ENCODE measurements at regions not wholly inside any gene's neighbourhood (a gene's known extent, or its start where the extent isn't known, plus 50 kb on each side); places are given as distances from the start of the nearest gene placed in this dataset.

GRCh38 chr6:44062771-44063560, 64.3 kb downstream of the MRPL14 start:
- no peak overlapping the region for H3K4me3 ChIP-seq
- H3K9me3 ChIP-seq (replicated peaks), result no peaks in the 10 kb centered on the region
- peaks cover 9% of the 10 kb centered on the region for H3K4me1 ChIP-seq
- no peak overlapping the region for H3K27ac ChIP-seq
- H3K36me3 ChIP-seq, result no peaks in the 10 kb centered on the region
- peak; percentile 37 to 48 for DNase-seq
- no peaks in the 10 kb centered on the region for H3K27me3 ChIP-seq

- no peak overlapping the region for H3K27ac ChIP-seq
- H3K4me1 ChIP-seq, result peaks cover 9% of the 10 kb centered on the region
- H3K27me3 ChIP-seq, result no peaks in the 10 kb centered on the region
- DNase-seq, result no peak
- H3K36me3 ChIP-seq, result no peaks in the 10 kb centered on the region
- no peaks in the 10 kb centered on the region for H3K9me3 ChIP-seq (replicated peaks)
- H3K4me3 ChIP-seq, result no peak overlapping the region
These were observed 65.0 kb downstream of the MRPL14 start for GRCh38 chr6:44062105-44062770.

- no peak for DNase-seq
- Histone ChIP-seq H3K9me3 (replicated peaks) (no peaks in the 10 kb centered on the region), H3K4me3 (no peak overlapping the region), H3K27me3 (no peaks in the 10 kb centered on the region), H3K36me3 (no peaks in the 10 kb centered on the region), H3K4me1 (peaks cover 9% of the 10 kb centered on the region), H3K27ac (no peak overlapping the region)
These were observed 65.7 kb downstream of the MRPL14 start for GRCh38 chr6:44061375-44062104.

DNA sequence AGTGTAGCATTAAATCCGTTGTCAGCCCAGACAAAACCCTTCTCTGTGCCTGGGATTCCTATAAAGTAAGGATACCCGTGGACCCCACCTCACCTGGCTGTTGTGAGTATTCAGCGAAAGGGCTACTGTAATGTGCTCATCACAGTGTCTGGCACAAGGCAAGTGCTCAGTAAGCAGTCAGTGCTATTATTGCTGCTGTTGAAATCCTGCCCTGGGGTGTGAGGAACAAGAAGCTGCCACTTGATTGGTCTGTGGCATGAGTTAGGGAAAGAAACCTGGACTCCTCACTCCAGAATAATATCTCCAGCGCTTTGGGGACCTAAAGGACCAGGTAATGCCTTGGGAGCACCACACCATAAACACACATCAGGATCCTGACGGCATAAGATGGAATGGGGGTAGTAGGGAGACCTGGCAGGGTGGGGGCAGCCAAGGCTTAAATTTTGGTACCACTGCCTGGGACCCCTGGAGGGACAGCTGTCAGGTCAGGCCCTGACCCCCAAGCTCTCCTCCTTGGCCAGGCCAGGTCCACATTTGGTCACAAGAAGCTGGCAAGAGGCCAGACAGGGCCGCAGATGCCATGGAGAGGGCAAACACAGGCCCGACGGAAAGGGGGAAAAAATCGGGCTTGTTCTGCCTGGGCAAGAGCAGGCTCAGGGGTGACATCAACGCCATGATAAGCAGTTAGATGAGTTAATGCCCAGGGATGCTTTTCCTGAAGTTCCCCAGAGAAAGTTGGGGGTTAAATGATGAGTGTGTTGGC, 66.5 kb downstream of the MRPL14 start:
- Histone ChIP-seq H3K27me3 (no peaks in the 10 kb centered on the region), H3K27ac (no peak overlapping the region), H3K36me3 (no peaks in the 10 kb centered on the region), H3K4me3 (no peak overlapping the region), H3K9me3 (replicated peaks) (no peaks in the 10 kb centered on the region), H3K4me1 (peaks cover 9% of the 10 kb centered on the region)
- DNase-seq, result no peak

GRCh38 chr6:44059359-44060346, 67.6 kb downstream of the MRPL14 start:
- no peak for DNase-seq
- Histone ChIP-seq H3K27ac (no peak overlapping the region), H3K9me3 (replicated peaks) (no peaks in the 10 kb centered on the region), H3K36me3 (no peaks in the 10 kb centered on the region), H3K4me1 (peaks cover 16% of the 10 kb centered on the region), H3K4me3 (no peak overlapping the region), H3K27me3 (no peaks in the 10 kb centered on the region)

GRCh38 chr6:44058617-44059358, 68.5 kb downstream of the MRPL14 start:
- Histone ChIP-seq H3K36me3 (no peaks in the 10 kb centered on the region), H3K9me3 (replicated peaks) (no peaks in the 10 kb centered on the region), H3K27me3 (no peaks in the 10 kb centered on the region), H3K4me3 (no peak overlapping the region), H3K27ac (no peak overlapping the region), H3K4me1 (peaks cover 20% of the 10 kb centered on the region)
- DNase-seq, result peak; percentile 71 to 76

GRCh38 chr6:44057931-44058616, 69.2 kb downstream of the MRPL14 start:
- H3K9me3 ChIP-seq (replicated peaks), result no peaks in the 10 kb centered on the region
- no peak for DNase-seq
- no peaks in the 10 kb centered on the region for H3K36me3 ChIP-seq
- no peak overlapping the region for H3K27ac ChIP-seq
- peaks cover 22% of the 10 kb centered on the region for H3K4me1 ChIP-seq
- no peaks in the 10 kb centered on the region for H3K27me3 ChIP-seq
- H3K4me3 ChIP-seq, result no peak overlapping the region

DNA sequence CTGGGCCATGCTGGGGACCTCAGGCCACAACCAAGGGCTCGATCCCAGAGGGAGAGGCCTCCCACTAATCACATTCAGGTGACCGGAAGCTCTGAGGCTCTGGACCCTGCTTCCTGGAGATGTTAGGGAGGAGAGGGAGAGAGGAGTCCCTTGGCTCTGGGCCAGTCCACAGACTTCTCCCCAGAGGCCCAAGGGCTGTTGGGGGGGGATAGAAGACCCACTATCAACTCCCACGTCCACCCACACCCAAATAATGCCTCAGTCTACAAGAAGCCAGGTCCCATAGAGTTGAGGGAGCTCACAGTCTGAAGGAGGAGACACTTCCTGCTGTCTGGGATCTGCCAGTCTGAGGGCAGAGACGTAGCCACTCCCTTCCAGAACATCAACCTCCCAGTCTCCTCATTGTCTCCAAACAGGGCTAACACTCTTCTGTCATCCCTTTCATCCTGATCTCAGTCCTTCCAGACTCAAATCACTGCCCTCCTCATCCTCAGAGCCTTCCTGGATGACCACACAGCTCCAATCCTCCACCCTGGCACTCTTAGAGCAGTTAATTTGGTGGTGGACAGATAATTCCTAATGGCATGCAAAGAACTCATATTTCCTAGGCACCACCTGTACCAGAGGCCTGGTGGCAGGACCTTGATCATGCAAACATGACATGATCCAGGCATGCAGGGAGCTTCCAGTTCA, 69.9 kb downstream of the MRPL14 start:
- DNase-seq, result no peak
- no peaks in the 10 kb centered on the region for H3K36me3 ChIP-seq
- no peaks in the 10 kb centered on the region for H3K27me3 ChIP-seq
- no peak overlapping the region for H3K27ac ChIP-seq
- no peaks in the 10 kb centered on the region for H3K9me3 ChIP-seq (replicated peaks)
- no peak overlapping the region for H3K4me3 ChIP-seq
- H3K4me1 ChIP-seq, result peaks cover 26% of the 10 kb centered on the region

GRCh38 chr6:44056392-44057237, 70.6 kb downstream of the MRPL14 start:
- H3K27me3 ChIP-seq, result no peaks in the 10 kb centered on the region
- H3K4me3 ChIP-seq, result no peak overlapping the region
- no peak for DNase-seq
- no peaks in the 10 kb centered on the region for H3K36me3 ChIP-seq
- no peaks in the 10 kb centered on the region for H3K9me3 ChIP-seq (replicated peaks)
- no peak overlapping the region for H3K27ac ChIP-seq
- peaks cover 26% of the 10 kb centered on the region for H3K4me1 ChIP-seq

DNA sequence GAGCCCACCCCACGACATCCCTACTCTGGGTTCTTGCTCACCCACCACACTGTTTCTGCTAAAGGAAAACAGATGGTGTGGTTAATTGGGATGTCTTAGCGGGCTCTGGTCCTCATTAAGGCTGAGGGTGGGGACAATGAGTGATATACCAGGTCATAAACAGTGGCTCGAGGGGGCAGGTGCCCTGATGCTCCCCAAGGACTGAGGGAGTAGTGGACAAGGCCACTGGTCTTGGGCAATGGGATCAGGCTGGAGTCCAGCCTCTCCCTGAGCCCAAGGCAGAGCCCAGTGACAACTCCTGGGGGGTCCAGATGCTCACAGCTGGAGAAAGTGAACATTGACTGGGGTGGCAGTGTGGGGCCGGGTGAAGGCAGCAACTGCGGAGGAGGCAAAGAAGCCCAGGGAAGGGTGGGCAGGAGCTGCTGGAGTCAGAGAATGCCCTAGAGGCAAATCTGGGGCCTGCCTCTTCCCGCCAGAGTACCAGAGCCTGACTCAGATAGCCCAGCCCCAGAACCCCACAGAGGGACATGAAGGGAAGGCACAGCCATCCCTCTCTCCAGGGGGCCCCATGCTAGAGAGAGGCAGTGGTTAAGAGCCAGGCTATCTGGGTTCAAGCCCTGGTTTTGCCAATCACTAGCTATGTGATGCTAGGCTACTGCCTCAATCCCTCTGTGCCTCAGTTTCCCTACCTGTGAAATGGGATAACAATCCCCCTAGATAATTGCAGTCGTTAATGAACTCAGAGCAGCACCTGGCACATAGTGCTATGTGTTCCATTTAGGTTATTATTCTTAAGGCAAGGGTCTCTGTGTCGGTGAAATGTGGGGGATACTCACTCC, 72.3 kb downstream of the MRPL14 start:
- Histone ChIP-seq H3K4me1 (peaks cover 26% of the 10 kb centered on the region), H3K36me3 (no peaks in the 10 kb centered on the region), H3K9me3 (replicated peaks) (no peaks in the 10 kb centered on the region), H3K4me3 (no peak overlapping the region), H3K27me3 (no peaks in the 10 kb centered on the region), H3K27ac (peak overlapping the region; percentile 39)
- DNase-seq, result peak; percentile 51 to 64
